Mucosa of rectum (tissue), 2 donors: ENCODE measurements at regions not wholly inside any gene's neighbourhood (a gene's known extent, or its start where the extent isn't known, plus 50 kb on each side); places are given as distances from the start of the nearest gene placed in this dataset.

Source experiments
- H3K27ac ChIP-seq, 2 donors: one replicate each; pipeline ENCODE4 v1.7.0; 2013; ENCODE audit warnings: inconsistent platforms in 2 of 2, low read depth in 2 of 2, low read length in 2 of 2
- H3K27me3 ChIP-seq, 2 donors: one replicate each; pipeline ENCODE4 v1.7.0; 2013; ENCODE audit warnings: low read length in 2 of 2; ENCODE audit not compliant: control insufficient read depth in 2 of 2, insufficient read depth in 2 of 2
- H3K36me3 ChIP-seq, 2 donors: one replicate each; pipeline ENCODE4 v1.7.0; 2013; ENCODE audit warnings: low read length in 2 of 2; ENCODE audit not compliant: control insufficient read depth in 2 of 2, insufficient read depth in 2 of 2
- H3K4me1 ChIP-seq, 2 donors: one replicate each; pipeline ENCODE4 v1.7.0; 2013; ENCODE audit warnings: low read length in 2 of 2, mild to moderate bottlenecking in 1 of 2; ENCODE audit not compliant: control insufficient read depth in 2 of 2, insufficient read depth in 2 of 2
- H3K4me3 ChIP-seq, 2 donors: one replicate each; pipeline ENCODE4 v1.7.0; 2013; ENCODE audit warnings: low read length in 2 of 2
- H3K9ac ChIP-seq, 2 donors: one replicate each; pipeline ENCODE4 v1.7.0; 2013; ENCODE audit warnings: low read length in 2 of 2, low read depth in 1 of 2, mild to moderate bottlenecking in 1 of 2
- H3K9me3 ChIP-seq, 2 donors: one replicate each; pipeline ENCODE4 v1.7.0; 2013; ENCODE audit warnings: low read length in 2 of 2; ENCODE audit not compliant: control insufficient read depth in 2 of 2
- donor health status: healthy.
- donor health status: Normal muscosa, but diverticular disease.

- Histone ChIP-seq H3K4me1 (no peaks in the 10 kb centered on the region), H3K9me3 (no peaks in the 10 kb centered on the region), H3K36me3 (no peaks in the 10 kb centered on the region), H3K9ac (no peak overlapping the region), H3K4me3 (no peak overlapping the region), H3K27ac (no peak overlapping the region), H3K27me3 (peaks cover 0 to 4% of the 10 kb centered on the region in 2 donors)
Measured at GRCh38 chr2:120424274-120424796, 78.4 kb downstream of the INHBB start.

- Histone ChIP-seq H3K27ac (no peak overlapping the region), H3K4me1 (no peaks in the 10 kb centered on the region), H3K27me3 (peaks cover 0 to 7% of the 10 kb centered on the region in 2 donors), H3K36me3 (no peaks in the 10 kb centered on the region), H3K4me3 (no peak overlapping the region), H3K9ac (no peak overlapping the region), H3K9me3 (no peaks in the 10 kb centered on the region)
Measured at GRCh38 chr2:120425014-120425413, 79.1 kb downstream of the INHBB start.

GRCh38 chr2:120428748-120429147 lies 82.8 kb downstream of the INHBB start:
- Histone ChIP-seq H3K9me3 (no peaks in the 10 kb centered on the region), H3K36me3 (no peaks in the 10 kb centered on the region), H3K4me1 (no peaks in the 10 kb centered on the region), H3K4me3 (no peak overlapping the region), H3K9ac (no peak overlapping the region), H3K27ac (no peak overlapping the region), H3K27me3 (peaks cover 0 to 3% of the 10 kb centered on the region in 2 donors)

- Histone ChIP-seq H3K9ac (no peak overlapping the region), H3K27ac (no peak overlapping the region), H3K27me3 (peaks cover 0 to 3% of the 10 kb centered on the region in 2 donors), H3K4me1 (no peaks in the 10 kb centered on the region), H3K9me3 (no peaks in the 10 kb centered on the region), H3K36me3 (no peaks in the 10 kb centered on the region), H3K4me3 (no peak overlapping the region)
Measured at GRCh38 chr2:120429586-120430500, 83.9 kb downstream of the INHBB start.

GRCh38 chr2:120430501-120430830 lies 84.5 kb downstream of the INHBB start:
- Histone ChIP-seq H3K9me3 (no peaks in the 10 kb centered on the region), H3K4me1 (no peaks in the 10 kb centered on the region), H3K9ac (no peak overlapping the region), H3K4me3 (no peak overlapping the region), H3K27me3 (peaks cover 0 to 5% of the 10 kb centered on the region in 2 donors), H3K27ac (no peak overlapping the region), H3K36me3 (no peaks in the 10 kb centered on the region)

- no peaks in the 10 kb centered on the region for H3K4me1 ChIP-seq
- no peak overlapping the region for H3K9ac ChIP-seq
- peaks cover 0 to 5% of the 10 kb centered on the region in 2 donors for H3K27me3 ChIP-seq
- no peaks in the 10 kb centered on the region for H3K9me3 ChIP-seq
- H3K4me3 ChIP-seq, result no peak overlapping the region
- no peak overlapping the region for H3K27ac ChIP-seq
- no peaks in the 10 kb centered on the region for H3K36me3 ChIP-seq
Measured at GRCh38 chr2:120430957-120431356, 85.0 kb downstream of the INHBB start.

GRCh38 chr2:120431386-120432292 lies 85.7 kb downstream of the INHBB start:
- no peak overlapping the region for H3K4me3 ChIP-seq
- H3K27ac ChIP-seq, result no peak overlapping the region
- no peaks in the 10 kb centered on the region for H3K4me1 ChIP-seq
- no peak overlapping the region for H3K9ac ChIP-seq
- H3K36me3 ChIP-seq, result no peaks in the 10 kb centered on the region
- peaks cover 0 to 5% of the 10 kb centered on the region in 2 donors for H3K27me3 ChIP-seq
- H3K9me3 ChIP-seq, result no peaks in the 10 kb centered on the region

- H3K27me3 ChIP-seq, result peaks cover 0 to 5% of the 10 kb centered on the region in 2 donors
- H3K36me3 ChIP-seq, result no peaks in the 10 kb centered on the region
- H3K9ac ChIP-seq, result no peak overlapping the region
- no peaks in the 10 kb centered on the region for H3K4me1 ChIP-seq
- H3K9me3 ChIP-seq, result no peaks in the 10 kb centered on the region
- H3K4me3 ChIP-seq, result no peak overlapping the region
- H3K27ac ChIP-seq, result no peak overlapping the region
Measured at GRCh38 chr2:120432293-120432975, 86.5 kb downstream of the INHBB start.

GRCh38 chr2:120432976-120433815 lies 87.3 kb downstream of the INHBB start:
- no peaks in the 10 kb centered on the region for H3K9me3 ChIP-seq
- no peaks in the 10 kb centered on the region for H3K36me3 ChIP-seq
- H3K27me3 ChIP-seq, result peaks cover 0 to 5% of the 10 kb centered on the region in 2 donors
- H3K27ac ChIP-seq, result no peak overlapping the region
- no peak overlapping the region for H3K9ac ChIP-seq
- no peak overlapping the region for H3K4me3 ChIP-seq
- H3K4me1 ChIP-seq, result no peaks in the 10 kb centered on the region
